Vagina (tissue), 2 donors: ENCODE measurements at regions not wholly inside any gene's neighbourhood (a gene's known extent, or its start where the extent isn't known, plus 50 kb on each side); places are given as distances from the start of the nearest gene placed in this dataset.

ENCODE experiments used
- DNase-seq, 2 donors: peaks; one replicate each; pipeline ENCODE4 v3.0.0-alpha.2; 2017; ENCODE audit errors: extremely low spot score in 2 of 2
- H3K27ac ChIP-seq: fragments of 200-600 bp; sonication (generic); one replicate; pipeline ENCODE4 v1.5.1; 2019
- H3K27me3 ChIP-seq: fragments of 200-600 bp; sonication (generic); one replicate; pipeline ENCODE4 v1.5.1; 2019
- H3K36me3 ChIP-seq, 2 donors: fragments of 200-600 bp; sonication (generic); one replicate each; pipeline ENCODE4 v1.5.1; 2017 to 2019
- H3K4me1 ChIP-seq: fragments of 200-600 bp; sonication (generic); one replicate; pipeline ENCODE4 v1.5.1; 2019
- H3K4me3 ChIP-seq, 2 donors: fragments of 200-600 bp; sonication (generic); 1 replicate in 1 of 2; 2 replicates in 1 of 2; pipeline ENCODE4 v1.5.1; 2016 to 2019
- H3K9me3 ChIP-seq: fragments of 200-600 bp; sonication (generic); one replicate; pipeline ENCODE4 v1.5.1; 2019
- POLR2A ChIP-seq, 2 donors: fragments of 450-650 bp; IDR thresholded peaks; one replicate each; pipeline ENCODE4 v1.6.1; 2017; ENCODE audit warnings: antibody characterized with exemption in 2 of 2, mild to moderate bottlenecking in 2 of 2, moderate library complexity in 2 of 2
- POLR2AphosphoS5 ChIP-seq, 2 donors: sonication (generic); formaldehyde crosslinking; IDR thresholded peaks; one replicate each; pipeline ENCODE4 v1.9.0; 2017; ENCODE audit warnings: antibody characterized with exemption in 2 of 2, mild to moderate bottlenecking in 2 of 2, low read depth in 1 of 2; ENCODE audit not compliant: insufficient read depth in 1 of 2
- intact Hi-C: fragments of 100-400 bp; cut with DNase I; formaldehyde crosslinking; loops from one replicate; pipeline ENCODE4 v1.15.1; 2023
- TF ChIP-seq, protein P1 (sequence below), 3 experiments: fragments of 450-650 bp in 2 of 3; fragments of 200-600 bp in 1 of 3; sonication (generic) in 1 of 3; IDR thresholded peaks; one replicate each; pipeline ENCODE4 v1.5.1; 2017 to 2019; ENCODE audit warnings: antibody characterized with exemption in 3 of 3, mild to moderate bottlenecking in 2 of 3, moderate library complexity in 2 of 3

DNA sequence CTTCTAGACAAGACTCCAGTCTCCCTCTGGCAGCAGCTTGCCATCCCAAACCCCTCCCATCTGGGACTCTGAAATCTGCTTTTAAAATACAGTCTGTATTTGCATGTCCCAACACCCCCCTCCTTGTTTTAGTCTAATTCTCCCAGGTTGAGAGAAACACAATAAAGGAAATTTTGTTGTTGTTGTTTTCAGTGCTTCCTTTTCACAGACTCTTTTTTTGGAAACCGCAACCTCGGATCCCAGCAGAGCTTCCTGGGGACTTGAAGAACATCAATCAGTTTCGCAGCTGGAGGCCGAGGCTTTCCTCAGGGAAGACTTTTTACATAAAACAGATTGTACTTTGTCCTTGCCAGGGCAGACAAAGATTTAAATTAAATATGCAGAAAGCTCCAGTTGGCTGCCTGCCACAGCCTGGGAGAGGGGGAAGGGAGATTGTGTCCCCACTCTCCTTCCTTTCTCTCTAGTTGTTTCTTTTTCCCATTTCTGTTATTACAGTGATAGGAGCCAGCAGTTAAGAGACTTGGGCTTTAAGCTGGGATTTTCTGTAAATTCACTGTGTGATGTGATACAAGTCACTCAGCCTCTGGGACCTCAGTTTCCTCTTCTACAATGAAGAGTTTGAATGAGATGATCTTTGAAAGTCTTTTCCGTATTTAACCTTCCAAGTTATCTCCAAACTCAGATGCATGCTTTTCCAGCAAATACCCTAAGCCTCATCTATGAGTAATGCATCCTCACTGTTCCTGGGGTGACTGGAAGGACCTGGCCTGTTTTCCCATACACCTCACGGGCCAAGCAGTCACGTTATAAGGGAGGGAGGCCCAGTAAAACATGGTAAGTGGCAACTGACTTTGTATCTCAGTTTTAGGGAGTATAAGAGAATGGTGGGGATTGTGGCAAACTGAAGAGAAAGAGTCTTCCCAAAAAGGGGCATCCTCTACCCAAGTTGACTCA, 192.3 kb downstream of the REEP3 start:
- H3K9me3 ChIP-seq, result no peaks in the 10 kb centered on the region
- H3K4me1 ChIP-seq, result peaks cover 44% of the 10 kb centered on the region
- DNase-seq, result no peak
- H3K27ac ChIP-seq, result peak overlapping the region; percentile 73
- intact Hi-C loops, result loop anchor here (2.0 to 10.0 kb wide), 3 partner anchors 83 to 509 kb away; partner anchors contain the start of gene REEP3
- no peak overlapping the region for H3K4me3 ChIP-seq
- TF ChIP-seq POLR2AphosphoS5 (IDR thresholded peaks at IDR 0.05; ENCODE audit: insufficient read depth in 1 of 2, low read depth in 1 of 2), result peak in 1 of 2 donors; percentile 6
- TF ChIP-seq, protein P1, sequence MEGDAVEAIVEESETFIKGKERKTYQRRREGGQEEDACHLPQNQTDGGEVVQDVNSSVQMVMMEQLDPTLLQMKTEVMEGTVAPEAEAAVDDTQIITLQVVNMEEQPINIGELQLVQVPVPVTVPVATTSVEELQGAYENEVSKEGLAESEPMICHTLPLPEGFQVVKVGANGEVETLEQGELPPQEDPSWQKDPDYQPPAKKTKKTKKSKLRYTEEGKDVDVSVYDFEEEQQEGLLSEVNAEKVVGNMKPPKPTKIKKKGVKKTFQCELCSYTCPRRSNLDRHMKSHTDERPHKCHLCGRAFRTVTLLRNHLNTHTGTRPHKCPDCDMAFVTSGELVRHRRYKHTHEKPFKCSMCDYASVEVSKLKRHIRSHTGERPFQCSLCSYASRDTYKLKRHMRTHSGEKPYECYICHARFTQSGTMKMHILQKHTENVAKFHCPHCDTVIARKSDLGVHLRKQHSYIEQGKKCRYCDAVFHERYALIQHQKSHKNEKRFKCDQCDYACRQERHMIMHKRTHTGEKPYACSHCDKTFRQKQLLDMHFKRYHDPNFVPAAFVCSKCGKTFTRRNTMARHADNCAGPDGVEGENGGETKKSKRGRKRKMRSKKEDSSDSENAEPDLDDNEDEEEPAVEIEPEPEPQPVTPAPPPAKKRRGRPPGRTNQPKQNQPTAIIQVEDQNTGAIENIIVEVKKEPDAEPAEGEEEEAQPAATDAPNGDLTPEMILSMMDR (IDR thresholded peaks at IDR 0.05), result no peak
- no peaks in the 10 kb centered on the region for H3K27me3 ChIP-seq
- H3K36me3 ChIP-seq, result no peaks in the 10 kb centered on the region

DNA sequence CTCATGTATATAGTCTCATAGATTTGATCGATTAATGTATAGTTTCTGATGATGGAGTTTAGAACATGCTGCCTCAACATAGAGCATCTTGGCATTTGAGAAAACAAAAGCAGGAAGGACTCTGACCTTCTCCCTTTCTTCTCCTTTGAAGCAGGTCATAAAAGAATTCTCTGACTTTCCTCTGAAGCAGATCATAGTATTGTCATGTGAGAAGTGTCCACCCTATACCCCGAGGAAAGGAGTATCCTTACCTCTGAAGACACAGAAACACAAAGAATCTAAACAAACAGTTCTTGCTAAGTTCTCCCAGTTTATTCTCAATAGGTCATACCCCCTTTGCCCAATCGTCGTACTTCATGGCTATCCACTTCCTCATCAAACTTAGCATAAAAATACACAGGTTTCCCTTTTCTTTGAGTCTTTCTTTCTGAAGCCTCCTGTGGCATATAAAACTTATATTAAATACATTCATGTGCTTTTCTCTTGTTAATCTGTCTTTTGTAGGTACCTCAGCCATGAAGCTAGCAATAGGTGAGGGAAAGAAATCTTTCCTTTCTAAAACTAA, 194.9 kb downstream of the REEP3 start:
- H3K27ac ChIP-seq, result no peak overlapping the region
- intact Hi-C loops, result loop anchor here (10.0 kb wide), 1 partner anchor 511 kb away; no protein-coding TSS in a partner anchor
- TF ChIP-seq POLR2A (IDR thresholded peaks at IDR 0.05), result no peak
- TF ChIP-seq, protein P1 (IDR thresholded peaks at IDR 0.05), result no peak
- no peak for TF ChIP-seq POLR2AphosphoS5 (IDR thresholded peaks at IDR 0.05; ENCODE audit: insufficient read depth in 1 of 2, low read depth in 1 of 2)

DNA sequence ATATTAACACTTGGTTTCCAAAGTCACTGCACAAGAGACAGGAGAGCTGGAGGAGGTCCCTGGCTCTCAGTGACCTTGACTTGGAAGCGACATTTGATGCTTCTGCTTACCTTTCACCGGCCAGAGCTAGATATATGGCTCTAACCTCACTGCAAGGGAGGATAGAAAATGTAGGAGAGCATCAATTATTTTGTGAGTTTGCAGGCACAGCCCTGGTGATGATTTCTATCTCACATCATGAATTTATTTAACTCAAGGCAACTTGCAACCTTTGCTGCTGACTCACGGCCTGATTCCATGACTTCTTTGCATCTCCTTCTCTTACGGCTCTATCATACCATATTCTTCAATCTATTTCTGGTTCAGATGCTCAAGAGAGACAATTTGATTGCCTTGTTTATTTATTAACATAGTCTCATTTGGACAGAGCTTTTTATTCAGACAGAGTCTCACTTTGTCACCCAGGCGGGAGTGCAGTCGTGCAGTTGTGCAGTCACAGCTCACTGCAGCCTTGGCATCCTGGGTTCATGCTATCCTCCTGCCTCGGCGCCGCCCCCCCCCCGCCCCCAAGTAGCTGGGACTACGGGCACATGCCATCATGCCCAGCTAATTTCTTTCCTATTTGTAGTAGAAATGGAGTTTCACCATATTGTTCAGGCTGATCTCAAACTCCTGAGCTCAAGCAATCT, 196.0 kb downstream of the REEP3 start:
- no peak for DNase-seq
- TF ChIP-seq POLR2A (IDR thresholded peaks at IDR 0.05) (no peak), POLR2AphosphoS5 (IDR thresholded peaks at IDR 0.05; ENCODE audit: insufficient read depth in 1 of 2, low read depth in 1 of 2) (no peak)
- TF ChIP-seq, protein P1 (IDR thresholded peaks at IDR 0.05), result no peak
- H3K4me1 ChIP-seq, result peaks cover 28% of the 10 kb centered on the region
- no peak overlapping the region for H3K4me3 ChIP-seq
- H3K27ac ChIP-seq, result no peak overlapping the region
- intact Hi-C loops, result loop anchor here (10.0 kb wide), 1 partner anchor 512 kb away; no protein-coding TSS in a partner anchor
- no peaks in the 10 kb centered on the region for H3K27me3 ChIP-seq
- no peaks in the 10 kb centered on the region for H3K9me3 ChIP-seq
- H3K36me3 ChIP-seq, result no peaks in the 10 kb centered on the region

More for the DNA sequence above, 194.9 kb downstream of the REEP3 start:
- DNase-seq, result no peak
- peaks cover 39% of the 10 kb centered on the region for H3K4me1 ChIP-seq
- H3K27me3 ChIP-seq, result no peaks in the 10 kb centered on the region
- no peak overlapping the region for H3K4me3 ChIP-seq
- H3K36me3 ChIP-seq, result no peaks in the 10 kb centered on the region
- H3K9me3 ChIP-seq, result no peaks in the 10 kb centered on the region

- intact Hi-C loops, result loop anchor here (10.0 kb wide), 1 partner anchor 513 kb away; no protein-coding TSS in a partner anchor
- H3K36me3 ChIP-seq, result no peaks in the 10 kb centered on the region
- no peak for DNase-seq
- no peak overlapping the region for H3K4me3 ChIP-seq
- no peak for TF ChIP-seq POLR2A (IDR thresholded peaks at IDR 0.05)
- TF ChIP-seq POLR2AphosphoS5 (IDR thresholded peaks at IDR 0.05; ENCODE audit: insufficient read depth in 1 of 2, low read depth in 1 of 2), result no peak
- no peak overlapping the region for H3K27ac ChIP-seq
- peaks cover 25% of the 10 kb centered on the region for H3K4me1 ChIP-seq
- H3K9me3 ChIP-seq, result no peaks in the 10 kb centered on the region
- H3K27me3 ChIP-seq, result no peaks in the 10 kb centered on the region
These were observed 196.8 kb downstream of the REEP3 start for GRCh38 chr10:63718006-63718405.

- H3K27ac ChIP-seq, result no peak overlapping the region
- no peak for DNase-seq
- H3K27me3 ChIP-seq, result no peaks in the 10 kb centered on the region
- no peak overlapping the region for H3K4me3 ChIP-seq
- intact Hi-C loops, result loop anchor here (10.0 kb wide), 1 partner anchor 514 kb away; no protein-coding TSS in a partner anchor
- H3K36me3 ChIP-seq, result no peaks in the 10 kb centered on the region
- H3K4me1 ChIP-seq, result peaks cover 25% of the 10 kb centered on the region
- TF ChIP-seq, protein P1 (IDR thresholded peaks at IDR 0.05), result no peak
- TF ChIP-seq POLR2A (IDR thresholded peaks at IDR 0.05) (no peak), POLR2AphosphoS5 (IDR thresholded peaks at IDR 0.05; ENCODE audit: insufficient read depth in 1 of 2, low read depth in 1 of 2) (no peak)
- H3K9me3 ChIP-seq, result no peaks in the 10 kb centered on the region
These were observed 197.2 kb downstream of the REEP3 start for GRCh38 chr10:63718421-63718820.
